ENCODE measurements at regions not wholly inside any gene's neighbourhood (a gene's known extent, or its start where the extent isn't known, plus 50 kb on each side); places are given as distances from the start of the nearest gene placed in this dataset.

GRCh38 chr12:25645427-25645826 is 92.3 kb upstream of the LMNTD1 start:
- DNase-seq (ENCODE audit: extremely low spot score) = no peak
- no peaks in the 10 kb centered on the region for H3K36me3 ChIP-seq
- WGBS = 83% methylated on average over 4 of the region's 4 CpGs
- intact Hi-C loops (cut with DNase I) = no loop called here
- H3K4me3 ChIP-seq = no peak overlapping the region
- H3K27me3 ChIP-seq = no peaks in the 10 kb centered on the region
- H3K9me3 ChIP-seq = no peaks in the 10 kb centered on the region
- H3K4me1 ChIP-seq = peaks cover 6 to 19% (median 13%) of the 10 kb centered on the region in 4 donors
- TF ChIP-seq POLR2A (IDR thresholded peaks at IDR 0.05; ENCODE audit: low read depth) (no peak), EP300 (IDR thresholded peaks at IDR 0.05) (no peak), POLR2AphosphoS5 (IDR thresholded peaks at IDR 0.05) (no peak), CTCF (IDR thresholded peaks at IDR 0.05) (no peak)
- H3K27ac ChIP-seq (replicated peaks in 1 of 4) = no peak overlapping the region

- DNase-seq (ENCODE audit: extremely low spot score) = no peak
- intact Hi-C loops (cut with DNase I) = no loop called here
- H3K27me3 ChIP-seq = no peaks in the 10 kb centered on the region
- H3K4me3 ChIP-seq = no peak overlapping the region
- no peaks in the 10 kb centered on the region for H3K36me3 ChIP-seq
- H3K27ac ChIP-seq (replicated peaks in 1 of 4) = no peak overlapping the region
- H3K9me3 ChIP-seq = no peaks in the 10 kb centered on the region
- 84% methylated on average over 1 of the region's 1 CpG for WGBS
- peaks cover 6 to 19% (median 13%) of the 10 kb centered on the region in 4 donors for H3K4me1 ChIP-seq
- TF ChIP-seq EP300 (IDR thresholded peaks at IDR 0.05) = no peak
- no peak for TF ChIP-seq POLR2AphosphoS5 (IDR thresholded peaks at IDR 0.05)
- TF ChIP-seq POLR2A (IDR thresholded peaks at IDR 0.05; ENCODE audit: low read depth) = no peak
- TF ChIP-seq CTCF (IDR thresholded peaks at IDR 0.05) = no peak
These were observed 98.8 kb upstream of the LMNTD1 start for GRCh38 chr12:25651931-25652330.

- WGBS = 75% methylated on average over 2 of the region's 2 CpGs
- DNase-seq (ENCODE audit: extremely low spot score) = no peak
These were observed 99.3 kb upstream of the LMNTD1 start for GRCh38 chr12:25652371-25652770.

GRCh38 chr12:25653487-25654175 is 100.5 kb upstream of the LMNTD1 start:
- TF ChIP-seq POLR2AphosphoS5 (IDR thresholded peaks at IDR 0.05) (no peak), EP300 (IDR thresholded peaks at IDR 0.05) (no peak), POLR2A (IDR thresholded peaks at IDR 0.05; ENCODE audit: low read depth) (no peak), CTCF (IDR thresholded peaks at IDR 0.05) (no peak)
- Histone ChIP-seq H3K27ac (replicated peaks in 1 of 4) (no peak overlapping the region), H3K27me3 (no peaks in the 10 kb centered on the region), H3K4me1 (peaks cover 0 to 7% (median 4%) of the 10 kb centered on the region in 4 donors), H3K9me3 (no peaks in the 10 kb centered on the region), H3K4me3 (no peak overlapping the region), H3K36me3 (no peaks in the 10 kb centered on the region)
- no peak for DNase-seq (ENCODE audit: extremely low spot score)
- intact Hi-C loops (cut with DNase I) = no loop called here
- WGBS = 68% methylated on average over 8 of the region's 8 CpGs

More at GRCh38 chr12:25652371-25652770, 99.3 kb upstream of the LMNTD1 start:
- H3K9me3 ChIP-seq = no peaks in the 10 kb centered on the region
- peaks cover 6 to 19% (median 13%) of the 10 kb centered on the region in 4 donors for H3K4me1 ChIP-seq
- TF ChIP-seq POLR2AphosphoS5 (IDR thresholded peaks at IDR 0.05) (no peak), POLR2A (IDR thresholded peaks at IDR 0.05; ENCODE audit: low read depth) (no peak), EP300 (IDR thresholded peaks at IDR 0.05) (no peak), CTCF (IDR thresholded peaks at IDR 0.05) (no peak)
- no peak overlapping the region for H3K4me3 ChIP-seq
- intact Hi-C loops (cut with DNase I) = no loop called here
- H3K27me3 ChIP-seq = no peaks in the 10 kb centered on the region
- no peak overlapping the region for H3K27ac ChIP-seq (replicated peaks in 1 of 4)
- no peaks in the 10 kb centered on the region for H3K36me3 ChIP-seq

- 87% methylated on average over 5 of the region's 5 CpGs for WGBS
- H3K4me1 ChIP-seq = no peaks in the 10 kb centered on the region
These were observed 102.6 kb upstream of the LMNTD1 start for GRCh38 chr12:25655702-25656101.

More at GRCh38 chr12:25655702-25656101, 102.6 kb upstream of the LMNTD1 start:
- Histone ChIP-seq H3K9me3 (no peaks in the 10 kb centered on the region), H3K27ac (replicated peaks in 1 of 4) (no peak overlapping the region), H3K4me3 (no peak overlapping the region), H3K27me3 (no peaks in the 10 kb centered on the region), H3K36me3 (no peaks in the 10 kb centered on the region)
- intact Hi-C loops (cut with DNase I) = no loop called here
- DNase-seq (ENCODE audit: extremely low spot score) = no peak
- no peak for TF ChIP-seq CTCF (IDR thresholded peaks at IDR 0.05)
- no peak for TF ChIP-seq POLR2AphosphoS5 (IDR thresholded peaks at IDR 0.05)
- no peak for TF ChIP-seq EP300 (IDR thresholded peaks at IDR 0.05)
- no peak for TF ChIP-seq POLR2A (IDR thresholded peaks at IDR 0.05; ENCODE audit: low read depth)

Measured in esophagus muscularis mucosa (tissue), 4 donors.